K562 (cell line): ENCODE measurements at regions not wholly inside any gene's neighbourhood (a gene's known extent, or its start where the extent isn't known, plus 50 kb on each side); places are given as distances from the start of the nearest gene placed in this dataset.

ENCODE experiments used
- ATAC-seq: fragments of 200-7000 bp; cut with Tn5 transposase; 3 replicates; pipeline ENCODE4 v1.9.1; 2020; ENCODE audit warnings: moderate library complexity
- BruUV-seq: library from RNA; stranded (reverse); fragments of 400-500 nt; replicated peaks from 2 replicates; lab custom pipeline; 2021; lab: Mats Ljungman, UMichigan
- CTCF ChIA-PET: fragments of 300-600 bp; formaldehyde crosslinking; extraction: SDS; loops from one replicate; lab custom pipeline; 2021; ENCODE audit warnings: low intra/inter-chr PET ratio; lab: Yijun Ruan, JAX
- POLR2A ChIA-PET: fragments of 300-600, 350-650 bp; sonication (Branson Sonifier 250); formaldehyde crosslinking; extraction: SDS; loops from one replicate; lab custom pipeline; 2021; ENCODE audit warnings: antibody characterized with exemption, inconsistent platforms; lab: Yijun Ruan, JAX
- DNase-seq, 4 experiments: peaks; one replicate each; pipeline versions ENCODE4 v3.0.0 to v3.0.0-alpha.2; 2011 to 2018; ENCODE audit warnings: low spot score in 3 of 4, mixed read lengths in 3 of 4; ENCODE audit errors: extremely low read depth in 1 of 4
- FAIRE-seq: peaks from 2 replicates; lab custom pipeline; 2011; peaks lifted over from hg19 to GRCh38; lab: Jason Lieb, UNC
- H2AFZ ChIP-seq: 2 replicates; pipeline ENCODE4 v1.6.0; 2011; ENCODE audit warnings: low read depth, low read length, control low read depth, inconsistent platforms
- H3K27ac ChIP-seq: fragments of 200-600 bp; 3 replicates; pipeline ENCODE4 v1.8.0; 2011; ENCODE audit warnings: low read depth, mild to moderate bottlenecking, control low read depth, inconsistent platforms, low read length, moderate library complexity, mixed read lengths; ENCODE audit errors: extremely low read depth
- H3K27me3 ChIP-seq, 2 experiments: fragments of 300-600 bp in 1 of 2; 2 replicates in 1 of 2; 3 replicates in 1 of 2; pipeline versions ENCODE4 v1.6.0 to v1.8.0; 2011; ENCODE audit warnings: inconsistent platforms in 2 of 2, low read length in 2 of 2, mild to moderate bottlenecking in 1 of 2, mixed read lengths in 1 of 2, moderate library complexity in 1 of 2; ENCODE audit not compliant: control insufficient read depth in 2 of 2, insufficient read depth in 2 of 2
- H3K36me3 ChIP-seq: fragments of 300-600 bp; 3 replicates; pipeline ENCODE4 v1.8.0; 2011; ENCODE audit warnings: mild to moderate bottlenecking, low read length, inconsistent platforms; ENCODE audit not compliant: control insufficient read depth, insufficient read depth
- H3K4me1 ChIP-seq, 2 experiments: fragments of 200-600 bp in 1 of 2; replicated peaks in 1 of 2; 2 replicates in 1 of 2; 3 replicates in 1 of 2; pipeline versions ENCODE4 v1.5.1 to v1.8.0; 2011; ENCODE audit warnings: inconsistent platforms in 2 of 2, low read length in 2 of 2, mild to moderate bottlenecking in 1 of 2, mixed read lengths in 1 of 2, moderate library complexity in 1 of 2; ENCODE audit not compliant: control insufficient read depth in 2 of 2, insufficient read depth in 2 of 2
- H3K4me2 ChIP-seq: 2 replicates; pipeline ENCODE4 v1.6.1; 2011; ENCODE audit warnings: low read length, control low read depth, inconsistent platforms, mixed read lengths; ENCODE audit not compliant: insufficient read depth
- H3K4me3 ChIP-seq: fragments of 200-600 bp; sonication (generic), shearing (Covaris generic); 2 replicates; pipeline ENCODE4 v1.5.1; 2016; ENCODE audit warnings: control low read depth, inconsistent platforms
- H3K79me2 ChIP-seq: fragments of 200-600 bp; 3 replicates; pipeline ENCODE4 v1.8.0; 2011; ENCODE audit warnings: low read length, inconsistent platforms; ENCODE audit not compliant: control insufficient read depth, insufficient read depth
- H3K9ac ChIP-seq, 2 experiments: 2 replicates each; pipeline versions ENCODE4 v1.6.0 to v1.6.1; 2011; ENCODE audit warnings: low read depth in 2 of 2, low read length in 2 of 2, control low read depth in 1 of 2, inconsistent platforms in 1 of 2, mild to moderate bottlenecking in 1 of 2, mixed read lengths in 1 of 2; ENCODE audit not compliant: insufficient read depth in 1 of 2
- H3K9me1 ChIP-seq: one replicate; pipeline ENCODE4 v1.6.0; 2011; ENCODE audit warnings: inconsistent platforms, mild to moderate bottlenecking, low read length, moderate library complexity; ENCODE audit not compliant: control insufficient read depth, insufficient read depth
- H3K9me3 ChIP-seq: replicated peaks from 2 replicates; pipeline ENCODE4 v1.5.1; 2011; ENCODE audit warnings: low read depth, low read length, inconsistent platforms; ENCODE audit not compliant: control insufficient read depth, insufficient read depth
- H4K20me1 ChIP-seq: replicated peaks from 2 replicates; pipeline ENCODE4 v1.6.1; 2011; ENCODE audit warnings: low read length, inconsistent platforms, mixed read lengths; ENCODE audit not compliant: control insufficient read depth, insufficient read depth
- CBX8 ChIP-seq: fragments of 200-600 bp; sonication (generic); IDR thresholded peaks from 2 replicates; pipeline ENCODE4 v1.6.1; 2012; ENCODE audit warnings: borderline replicate concordance, mixed run types, low read depth, mild to moderate bottlenecking, moderate library complexity, mixed read lengths, low read length, control low read depth, inconsistent platforms; ENCODE audit not compliant: poor library complexity, severe bottlenecking; ENCODE audit errors: extremely low read depth
- CEBPZ ChIP-seq: fragments of 150-350 bp; IDR thresholded peaks from 2 replicates; pipeline ENCODE4 v1.6.1; 2014; ENCODE audit warnings: low read depth, mild to moderate bottlenecking, low read length, borderline replicate concordance
- ELK3 ChIP-seq: fragments of 450-650 bp; formaldehyde crosslinking; IDR thresholded peaks from 2 replicates; pipeline ENCODE4 v1.4.0; 2020; ENCODE audit warnings: mild to moderate bottlenecking
- FOXP1 ChIP-seq: sonication (generic); formaldehyde crosslinking; IDR thresholded peaks from 2 replicates; pipeline ENCODE4 v1.8.0; 2022; ENCODE audit warnings: mild to moderate bottlenecking, missing genetic modification reagents
- HES1 ChIP-seq: fragments of 450-650 bp; IDR thresholded peaks from 2 replicates; pipeline ENCODE4 v1.6.1; 2016; ENCODE audit warnings: low read depth, mild to moderate bottlenecking, moderate library complexity
- MED1 ChIP-seq: sonication (generic); formaldehyde crosslinking; IDR thresholded peaks from 2 replicates; pipeline ENCODE4 v1.8.1; 2023; ENCODE audit warnings: missing genetic modification reagents, borderline replicate concordance
- SP2 ChIP-seq: IDR thresholded peaks from 2 replicates; pipeline ENCODE4 v1.6.1; 2011; ENCODE audit warnings: mild to moderate bottlenecking, low read depth, low read length, moderate library complexity; ENCODE audit not compliant: poor library complexity, severe bottlenecking; ENCODE audit errors: extremely low read depth
- SUPT5H ChIP-seq: fragments of 450-650 bp; IDR thresholded peaks from 2 replicates; pipeline ENCODE4 v1.6.1; 2016
- TOE1 ChIP-seq, 2 experiments: fragments of 450-650 bp in 1 of 2; sonication (generic) in 1 of 2; formaldehyde crosslinking in 1 of 2; IDR thresholded peaks; 2 replicates each; pipeline versions ENCODE4 v1.7.1 to v1.8.0; 2016 to 2022; ENCODE audit warnings: borderline replicate concordance in 2 of 2, mild to moderate bottlenecking in 2 of 2, antibody characterized with exemption in 1 of 2, inconsistent platforms in 1 of 2, low read depth in 1 of 2, missing genetic modification reagents in 1 of 2, moderate library complexity in 1 of 2
- YY1 ChIP-seq, 3 experiments: IDR thresholded peaks; 2 replicates each; pipeline ENCODE4 v1.6.1; 2011; ENCODE audit warnings: low read length in 2 of 3, mild to moderate bottlenecking in 2 of 3, moderate library complexity in 2 of 3, borderline replicate concordance in 1 of 3, control low read depth in 1 of 3, low read depth in 1 of 3; ENCODE audit not compliant: insufficient read depth in 3 of 3, insufficient replicate concordance in 2 of 3, control insufficient read depth in 1 of 3, insufficient read length in 1 of 3; ENCODE audit errors: extremely low read depth in 1 of 3
- ZNF146 ChIP-seq: IDR thresholded peaks from one replicate; pipeline ENCODE4 v1.6.1; 2018; ENCODE audit warnings: missing compliant biosample characterization; ENCODE audit not compliant: unreplicated experiment
- ZNF224 ChIP-seq: sonication (generic); formaldehyde crosslinking; IDR thresholded peaks from 2 replicates; pipeline ENCODE4 v1.8.0; 2022; ENCODE audit warnings: mild to moderate bottlenecking, missing genetic modification reagents
- ZNF280A ChIP-seq: fragments of 450-650 bp; IDR thresholded peaks from 2 replicates; pipeline ENCODE4 v1.6.1; 2018; ENCODE audit warnings: mild to moderate bottlenecking, low read depth; ENCODE audit not compliant: partially characterized antibody
- ZNF699 ChIP-seq: fragments of 250-450 bp; sonication (Bioruptor Pico); IDR thresholded peaks from 2 replicates; pipeline ENCODE4 v1.8.0; 2021; ENCODE audit warnings: mild to moderate bottlenecking, moderate library complexity; ENCODE audit not compliant: insufficient replicate concordance
- WGBS: fragments of 100-300 bp; shearing (Covaris generic); methylation state at CpG from one replicate; pipeline ENCODE4 v1.1.6; 2016; ENCODE audit warnings: low coverage, mixed read lengths; ENCODE audit not compliant: insufficient coverage; ENCODE audit errors: missing lambda C conversion rate; 5-methylcytosine and 5-hydroxymethylcytosine counted together
- in situ Hi-C: fragments of 300-500 bp; cut with MboI; formaldehyde crosslinking; loops from 4 replicates; pipeline ENCODE4 v1.15.0; 2018; ENCODE audit warnings: inconsistent platforms, mixed read lengths
- intact Hi-C: fragments of 100-400 bp; cut with micrococcal nuclease; formaldehyde crosslinking; loops from 2 replicates; pipeline ENCODE4 v1.14.2; 2022

- H3K9me1 ChIP-seq = no peaks in the 10 kb centered on the region
- no peak for DNase-seq
- H3K9ac ChIP-seq = no peak overlapping the region
- WGBS = 0% methylated on average over 4 of the region's 4 CpGs
- H3K4me2 ChIP-seq = no peak overlapping the region
- no TSS peak for BruUV-seq
- in situ Hi-C loops (no loop called here), intact Hi-C loops (no loop called here)
- H4K20me1 ChIP-seq = no peaks in the 10 kb centered on the region
- no peaks in the 10 kb centered on the region; a peak in 1 of 5 replicates for H3K27me3 ChIP-seq
- H3K79me2 ChIP-seq = no peaks in the 10 kb centered on the region
- FAIRE-seq = no peak
- no peak overlapping the region for H3K27ac ChIP-seq
- no peak overlapping the region for H3K4me3 ChIP-seq
- H2AFZ ChIP-seq = no peak overlapping the region
- H3K4me1 ChIP-seq = no peaks in the 10 kb centered on the region
- POLR2A ChIA-PET = no interaction called here
- TF ChIP-seq TOE1 (IDR thresholded peaks at IDR 0.05; ENCODE audit: borderline replicate concordance) (no peak), TOE1 (CRISPR knock-in tag; IDR thresholded peaks at IDR 0.05; ENCODE audit: borderline replicate concordance, low read depth) (no peak), CEBPZ (no peak), CBX8 (no peak), MED1 (CRISPR knock-in tag) (no peak), YY1 (IDR thresholded peaks at IDR 0.05; ENCODE audit: borderline replicate concordance in 1 of 3, control insufficient read depth in 1 of 3, extremely low read depth in 1 of 3, insufficient read depth in 3 of 3, insufficient read length in 1 of 3, insufficient replicate concordance in 2 of 3, low read depth in 1 of 3, low read length in 2 of 3) (no peak), ZNF699 (no peak), ZNF146 (CRISPR knock-in tag) (no peak), HES1 (no peak), ZNF224 (CRISPR knock-in tag) (no peak), SUPT5H (no peak), ELK3 (CRISPR knock-in tag) (no peak), FOXP1 (CRISPR knock-in tag) (no peak), ZNF280A (no peak), SP2 (no peak)
- H3K9me3 ChIP-seq = no peaks in the 10 kb centered on the region
- CTCF ChIA-PET = no interaction called here
- ATAC-seq = no peak
- no peaks in the 10 kb centered on the region for H3K36me3 ChIP-seq
Observed at GRCh38 chr2:45199973-45200372, 190.7 kb upstream of the SIX2 start.
